Central memory CD8-positive, alpha-beta T cell (primary cell): ENCODE measurements at regions not wholly inside any gene's neighbourhood (a gene's known extent, or its start where the extent isn't known, plus 50 kb on each side); places are given as distances from the start of the nearest gene placed in this dataset.

Source experiments
- ATAC-seq: fragments of 150-1000 bp; cut with Tn5 transposase; replicated peaks from 2 replicates; pipeline ENCODE4 v1.10.0; 2022; ENCODE audit warnings: mild to moderate bottlenecking, moderate FRiP score, moderate number of reproducible peaks; ENCODE audit not compliant: poor library complexity, severe bottlenecking; ENCODE audit errors: extremely low read depth
- DNase-seq, 2 donors: peaks; one replicate each; pipeline ENCODE4 v3.0.0; 2021; ENCODE audit warnings: low spot score in 2 of 2
- H3K27ac Mint-ChIP-seq: one replicate; pipeline ENCODE4 v1.8.0; 2022; ENCODE audit warnings: low read depth, mild to moderate bottlenecking, moderate library complexity, mixed read lengths
- H3K27me3 Mint-ChIP-seq: one replicate; pipeline ENCODE4 v1.8.0; 2022; ENCODE audit warnings: mixed read lengths
- H3K36me3 Mint-ChIP-seq: one replicate; pipeline ENCODE4 v1.8.0; 2022; ENCODE audit warnings: mild to moderate bottlenecking, moderate library complexity, mixed read lengths; ENCODE audit not compliant: insufficient read depth
- H3K4me1 Mint-ChIP-seq: one replicate; pipeline ENCODE4 v1.8.0; 2022; ENCODE audit warnings: mixed read lengths
- H3K4me3 Mint-ChIP-seq: one replicate; pipeline ENCODE4 v1.8.0; 2022; ENCODE audit warnings: mild to moderate bottlenecking, moderate library complexity, mixed read lengths
- H3K9me3 Mint-ChIP-seq: one replicate; pipeline ENCODE4 v1.8.0; 2022; ENCODE audit warnings: mixed read lengths

DNA sequence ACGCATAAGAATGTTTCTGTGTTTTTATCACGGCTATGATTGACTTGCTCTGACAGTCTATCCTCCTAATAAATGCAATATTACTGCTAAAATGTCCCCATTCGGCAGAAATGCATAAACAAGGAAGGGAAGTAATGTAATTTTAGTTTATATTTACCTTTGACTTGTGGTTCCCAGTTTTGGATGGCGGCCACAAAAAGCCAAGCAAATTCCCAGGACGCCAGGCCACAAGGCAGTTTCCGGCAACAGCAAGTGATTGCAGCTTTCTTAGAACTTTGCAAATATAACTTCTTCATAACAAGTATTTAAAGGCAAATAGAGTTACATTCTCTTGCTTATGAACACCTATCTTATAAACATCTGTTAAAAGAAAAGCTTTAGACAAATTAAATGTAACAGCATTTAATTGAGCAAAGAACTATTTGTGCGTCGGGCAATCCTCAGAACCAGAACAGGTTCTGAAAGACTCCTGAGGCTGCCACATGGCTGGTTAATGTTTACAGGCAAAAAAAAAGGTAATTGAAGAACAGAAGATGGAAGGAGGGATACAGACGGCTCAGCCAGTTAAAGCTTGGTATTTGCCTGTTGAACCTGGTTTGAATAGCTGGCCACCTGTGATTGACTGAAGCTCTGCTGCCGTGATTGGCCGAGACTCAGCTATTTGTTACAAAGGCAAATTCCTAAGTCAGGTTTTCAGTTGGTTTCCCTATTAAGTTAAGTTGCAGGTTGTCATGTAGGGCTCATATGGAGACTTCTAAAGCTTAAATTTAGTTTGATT, 80.8 kb downstream of the C21orf91 start:
- no peaks in the 10 kb centered on the region for H3K4me1 Mint-ChIP-seq
- no peaks in the 10 kb centered on the region for H3K36me3 Mint-ChIP-seq
- no peaks in the 10 kb centered on the region for H3K27me3 Mint-ChIP-seq
- H3K9me3 Mint-ChIP-seq: no peaks in the 10 kb centered on the region
- DNase-seq (no peak), ATAC-seq (no peak)
- no peak overlapping the region for H3K4me3 Mint-ChIP-seq
- H3K27ac Mint-ChIP-seq: no peak overlapping the region

DNA sequence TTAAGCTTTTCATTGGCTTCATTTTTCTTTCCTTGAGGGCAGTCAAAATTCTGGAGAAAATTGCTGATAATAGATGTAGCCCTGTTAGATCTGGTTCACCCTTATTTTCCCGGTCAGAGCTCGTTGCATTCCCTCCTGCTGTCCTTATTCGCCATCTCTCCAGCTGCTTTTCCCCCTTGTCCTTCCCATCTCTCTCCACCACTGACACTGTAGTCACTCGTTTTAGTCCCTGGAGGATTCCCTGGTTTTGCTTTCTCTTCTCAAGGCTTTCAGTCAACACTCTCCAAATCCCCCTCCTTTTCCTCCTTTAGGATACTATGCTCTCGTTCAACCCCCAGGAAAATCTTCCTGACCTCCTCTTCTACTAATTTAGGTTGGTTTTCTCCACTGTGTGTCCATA, 83.1 kb downstream of the C21orf91 start:
- DNase-seq: no peak
- Mint-ChIP-seq H3K4me3 (no peak overlapping the region), H3K9me3 (no peaks in the 10 kb centered on the region), H3K27ac (no peak overlapping the region), H3K4me1 (no peaks in the 10 kb centered on the region), H3K27me3 (no peaks in the 10 kb centered on the region), H3K36me3 (no peaks in the 10 kb centered on the region)
- ATAC-seq: no peak

DNA sequence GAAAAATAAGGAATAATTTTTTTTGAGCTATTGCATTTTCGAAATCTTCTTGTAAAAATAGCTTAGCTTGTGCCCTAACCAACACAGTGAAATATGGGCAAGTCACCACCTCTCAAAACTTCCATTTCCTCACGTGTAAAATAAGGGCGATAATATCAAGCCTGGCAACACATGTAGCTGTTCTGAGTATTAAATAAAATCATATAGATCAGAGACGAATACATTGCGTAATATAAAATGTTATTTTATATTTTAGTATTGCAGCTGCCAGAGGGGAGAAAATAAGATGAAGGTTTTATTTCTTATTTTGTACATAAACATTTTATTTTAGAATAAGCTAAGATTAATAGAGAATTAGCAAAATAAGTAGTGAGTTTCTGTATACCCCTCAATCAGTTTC, 85.9 kb downstream of the C21orf91 start:
- ATAC-seq (no peak), DNase-seq (no peak)
- H3K9me3 Mint-ChIP-seq: no peaks in the 10 kb centered on the region
- H3K27ac Mint-ChIP-seq: no peak overlapping the region
- H3K36me3 Mint-ChIP-seq: no peaks in the 10 kb centered on the region
- H3K27me3 Mint-ChIP-seq: no peaks in the 10 kb centered on the region
- no peaks in the 10 kb centered on the region for H3K4me1 Mint-ChIP-seq
- no peak overlapping the region for H3K4me3 Mint-ChIP-seq

DNA sequence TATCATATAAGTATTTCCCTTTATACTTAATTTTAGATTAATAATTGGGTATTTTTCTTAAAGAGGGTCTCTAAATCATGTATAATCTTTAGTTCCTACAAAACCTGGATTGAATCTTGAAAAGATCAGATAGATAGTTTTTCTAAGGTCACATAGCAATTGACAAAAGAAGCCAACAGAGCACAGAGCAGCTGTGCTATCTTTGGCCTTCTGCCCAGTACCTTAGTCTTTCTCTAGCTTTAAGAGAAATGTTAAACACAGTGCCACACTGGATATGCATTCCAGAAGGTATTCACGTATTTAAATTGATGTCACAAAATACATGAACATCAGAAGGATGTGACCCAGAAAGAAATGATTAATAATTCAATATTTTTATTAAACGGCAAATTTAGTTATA, 86.8 kb downstream of the C21orf91 start:
- H3K27me3 Mint-ChIP-seq: no peaks in the 10 kb centered on the region
- ATAC-seq (no peak), DNase-seq (no peak)
- H3K4me1 Mint-ChIP-seq: no peaks in the 10 kb centered on the region
- H3K9me3 Mint-ChIP-seq: no peaks in the 10 kb centered on the region
- no peaks in the 10 kb centered on the region for H3K36me3 Mint-ChIP-seq
- no peak overlapping the region for H3K4me3 Mint-ChIP-seq
- H3K27ac Mint-ChIP-seq: no peak overlapping the region

DNA sequence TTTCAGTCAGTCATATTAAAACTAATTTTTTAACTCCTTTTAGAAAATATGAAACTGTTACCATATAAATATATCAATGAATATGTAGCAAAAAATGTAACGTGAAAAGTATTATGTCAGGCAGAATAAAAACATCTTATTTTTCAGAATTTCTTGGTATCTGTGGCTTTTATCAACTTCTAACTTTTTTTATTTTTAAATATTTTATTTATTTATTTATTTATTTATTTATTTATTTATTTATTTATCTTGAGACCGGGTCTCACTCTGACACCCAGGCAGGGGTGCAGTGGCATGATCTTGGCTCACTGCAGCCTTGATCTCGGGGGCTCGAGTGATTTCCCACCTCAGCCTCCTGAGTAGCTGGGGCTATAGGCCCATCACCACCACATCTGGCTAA, 87.6 kb downstream of the C21orf91 start:
- Mint-ChIP-seq H3K4me3 (no peak overlapping the region), H3K9me3 (no peaks in the 10 kb centered on the region), H3K4me1 (no peaks in the 10 kb centered on the region), H3K27me3 (no peaks in the 10 kb centered on the region), H3K27ac (no peak overlapping the region), H3K36me3 (no peaks in the 10 kb centered on the region)
- no peak for ATAC-seq
- no peak for DNase-seq

DNA sequence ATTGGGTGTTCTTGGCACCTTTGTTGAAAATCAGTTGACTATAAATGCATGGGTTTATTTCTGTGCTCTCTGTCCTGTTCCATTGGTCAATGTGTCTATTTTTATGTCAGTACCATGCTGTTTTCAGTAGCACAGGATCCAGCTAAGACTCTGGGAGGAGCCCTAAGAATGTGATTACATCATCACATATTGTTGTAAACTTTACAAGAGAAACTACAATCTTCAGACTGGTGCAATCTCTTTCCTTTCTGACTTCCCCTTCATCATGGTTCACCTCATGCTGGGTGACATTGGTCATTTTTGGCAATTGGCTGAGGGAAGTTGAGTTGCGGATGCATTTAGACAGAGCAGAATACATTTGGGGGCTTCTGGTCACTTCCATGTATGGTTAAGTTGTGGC, 88.4 kb downstream of the C21orf91 start:
- Mint-ChIP-seq H3K36me3 (no peaks in the 10 kb centered on the region), H3K9me3 (no peaks in the 10 kb centered on the region), H3K4me3 (no peak overlapping the region), H3K4me1 (no peaks in the 10 kb centered on the region), H3K27ac (no peak overlapping the region), H3K27me3 (no peaks in the 10 kb centered on the region)
- DNase-seq (no peak), ATAC-seq (no peak)

DNA sequence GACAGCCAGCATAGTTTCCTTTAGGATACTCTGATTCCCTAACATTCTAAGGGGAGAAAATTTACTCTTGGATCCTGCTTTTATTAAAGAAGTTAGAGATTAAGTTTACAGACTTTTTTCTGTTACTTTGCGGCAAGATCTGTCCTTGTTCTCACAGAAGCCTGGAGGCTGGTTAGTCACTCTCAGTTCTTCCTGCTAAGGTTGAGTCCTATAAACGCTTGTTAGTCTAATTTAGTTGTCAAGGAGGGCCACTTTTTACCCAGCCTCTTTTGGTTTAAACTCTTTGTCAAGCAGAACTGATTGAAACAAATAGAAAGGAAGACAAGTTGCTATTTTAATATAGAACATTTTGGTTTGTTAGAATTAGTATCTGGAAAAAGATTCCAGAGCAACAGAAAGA, 89.7 kb downstream of the C21orf91 start:
- DNase-seq: no peak
- Mint-ChIP-seq H3K27ac (no peak overlapping the region), H3K4me3 (no peak overlapping the region), H3K4me1 (no peaks in the 10 kb centered on the region), H3K27me3 (no peaks in the 10 kb centered on the region), H3K9me3 (no peaks in the 10 kb centered on the region), H3K36me3 (no peaks in the 10 kb centered on the region)
- ATAC-seq: no peak

DNA sequence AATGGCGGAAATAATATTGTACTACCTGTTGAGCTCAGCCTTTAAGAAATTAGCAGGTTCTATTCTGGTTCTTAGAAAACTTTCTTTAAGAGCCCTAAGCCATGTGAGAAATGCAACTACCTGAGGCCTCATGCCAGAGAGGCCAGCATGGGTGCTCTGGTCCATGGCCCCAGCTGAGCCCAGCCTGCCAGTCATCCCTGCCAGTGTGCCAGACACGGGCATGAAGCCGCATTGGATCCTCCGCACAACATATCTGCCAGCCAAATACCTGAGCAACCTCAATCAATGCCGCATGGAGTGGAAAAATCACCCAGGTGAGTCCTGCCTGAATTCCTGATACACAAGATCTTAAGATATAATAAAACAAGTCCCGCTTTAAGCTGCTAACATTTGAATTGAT, 91.8 kb downstream of the C21orf91 start:
- no peak overlapping the region for H3K27ac Mint-ChIP-seq
- no peaks in the 10 kb centered on the region for H3K9me3 Mint-ChIP-seq
- H3K36me3 Mint-ChIP-seq: no peaks in the 10 kb centered on the region
- H3K27me3 Mint-ChIP-seq: no peaks in the 10 kb centered on the region
- H3K4me1 Mint-ChIP-seq: no peaks in the 10 kb centered on the region
- no peak overlapping the region for H3K4me3 Mint-ChIP-seq
- no peak for ATAC-seq
- DNase-seq: no peak

DNA sequence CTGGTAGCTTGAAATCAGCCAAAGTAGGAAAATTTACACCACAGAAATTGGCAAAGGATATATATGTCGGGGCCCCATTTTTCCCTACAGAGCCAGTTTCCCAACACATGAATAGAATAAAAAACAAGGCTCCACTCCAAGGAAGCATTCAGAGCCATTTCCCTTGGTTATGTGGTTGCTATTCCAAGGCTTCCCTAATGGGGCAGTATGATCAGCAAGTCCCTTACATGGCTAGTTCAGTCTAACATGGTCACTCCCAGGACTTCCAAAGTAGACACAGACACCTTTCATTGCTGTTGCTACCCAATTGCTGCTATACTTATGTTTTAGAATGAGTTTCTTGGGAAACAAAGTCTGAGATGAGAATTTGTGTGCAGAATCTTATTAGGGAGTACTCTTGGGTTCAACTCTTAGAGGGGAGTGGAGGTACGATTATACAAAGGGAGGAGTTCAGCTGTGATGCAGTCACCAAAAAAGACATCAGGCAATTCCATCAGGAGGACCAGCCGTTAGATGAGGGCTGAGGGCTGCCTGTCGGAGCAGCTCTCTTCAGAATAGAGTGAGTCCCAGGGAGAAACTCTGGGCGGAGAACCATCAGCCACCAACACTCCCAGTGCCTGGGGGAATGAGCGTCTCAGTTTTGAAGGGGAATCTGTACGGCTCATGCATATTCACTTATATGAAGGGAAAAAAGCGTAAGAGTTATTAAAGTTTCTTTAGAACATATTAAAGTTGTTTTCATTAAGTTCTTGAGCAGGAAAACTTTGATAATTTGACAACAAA, 92.9 kb downstream of the C21orf91 start:
- Mint-ChIP-seq H3K27ac (no peak overlapping the region), H3K9me3 (no peaks in the 10 kb centered on the region), H3K36me3 (no peaks in the 10 kb centered on the region), H3K4me3 (no peak overlapping the region), H3K27me3 (no peaks in the 10 kb centered on the region), H3K4me1 (no peaks in the 10 kb centered on the region)
- ATAC-seq (no peak), DNase-seq (no peak)

DNA sequence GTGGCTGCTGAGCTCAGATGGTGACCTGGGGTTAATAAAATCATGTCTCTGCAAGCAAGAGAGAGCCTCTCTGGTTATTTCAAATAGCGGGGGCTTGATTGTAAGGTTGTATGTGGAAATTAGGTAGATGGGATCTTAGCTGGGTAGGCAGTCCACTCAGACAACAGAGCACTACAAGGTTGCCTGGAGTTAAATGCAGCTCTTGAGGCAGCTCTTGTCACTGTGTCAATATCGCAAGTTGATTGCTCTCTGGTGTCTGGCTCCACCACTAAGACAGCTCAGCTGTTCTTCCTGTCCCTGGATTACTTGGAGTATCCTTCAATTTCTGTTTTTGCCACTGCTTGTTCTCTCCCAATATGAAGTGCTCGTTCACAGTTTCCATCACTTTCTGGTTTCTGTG, 93.8 kb downstream of the C21orf91 start:
- no peak overlapping the region for H3K27ac Mint-ChIP-seq
- ATAC-seq (no peak), DNase-seq (no peak)
- no peak overlapping the region for H3K4me3 Mint-ChIP-seq
- no peaks in the 10 kb centered on the region for H3K27me3 Mint-ChIP-seq
- no peaks in the 10 kb centered on the region for H3K36me3 Mint-ChIP-seq
- H3K4me1 Mint-ChIP-seq: no peaks in the 10 kb centered on the region
- H3K9me3 Mint-ChIP-seq: no peaks in the 10 kb centered on the region

DNA sequence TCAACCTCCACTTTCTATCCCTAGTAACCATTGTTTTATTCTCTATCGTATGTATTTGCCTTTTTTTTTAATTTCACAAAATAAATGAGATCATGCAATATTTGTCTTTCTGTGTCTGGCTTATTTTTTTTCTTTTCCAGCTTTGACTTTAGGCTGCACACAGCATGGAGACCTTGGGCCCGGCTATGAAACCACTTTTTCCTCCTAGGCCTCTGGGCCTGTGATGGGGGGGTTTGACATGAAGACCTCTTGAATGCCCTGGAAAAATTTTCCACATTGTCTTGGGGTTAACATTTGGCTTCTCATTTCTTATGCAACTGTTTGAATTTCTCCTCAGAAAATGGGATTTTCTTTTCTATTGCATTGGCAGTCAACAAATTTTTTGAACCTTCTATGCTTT, 100.2 kb upstream of the BTG3 start:
- Mint-ChIP-seq H3K36me3 (no peaks in the 10 kb centered on the region), H3K27me3 (no peaks in the 10 kb centered on the region), H3K4me3 (no peak overlapping the region), H3K4me1 (peaks cover 11% of the 10 kb centered on the region), H3K27ac (no peak overlapping the region), H3K9me3 (peaks cover 6% of the 10 kb centered on the region)
- DNase-seq: no peak
- no peak for ATAC-seq

DNA sequence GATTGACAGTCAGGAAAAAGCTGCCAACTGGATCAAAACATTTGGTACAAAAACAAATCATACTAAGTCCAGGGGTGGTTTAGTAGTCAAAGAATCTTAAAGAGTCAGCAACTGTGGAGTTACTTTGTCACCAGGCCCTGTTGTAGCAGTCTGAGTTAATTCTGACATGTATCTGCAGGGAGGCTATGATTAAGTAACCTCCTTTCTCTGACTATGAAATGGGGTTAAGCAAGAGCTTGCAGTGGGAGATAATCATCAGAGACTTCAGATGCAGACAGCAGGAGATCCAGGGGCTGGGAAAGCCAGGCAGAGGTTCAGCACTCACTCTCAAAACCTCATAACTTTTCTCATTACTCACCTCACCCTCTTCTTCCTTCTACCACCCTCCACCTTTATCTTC, 99.2 kb upstream of the BTG3 start:
- H3K4me1 Mint-ChIP-seq: peaks cover 11% of the 10 kb centered on the region

DNA sequence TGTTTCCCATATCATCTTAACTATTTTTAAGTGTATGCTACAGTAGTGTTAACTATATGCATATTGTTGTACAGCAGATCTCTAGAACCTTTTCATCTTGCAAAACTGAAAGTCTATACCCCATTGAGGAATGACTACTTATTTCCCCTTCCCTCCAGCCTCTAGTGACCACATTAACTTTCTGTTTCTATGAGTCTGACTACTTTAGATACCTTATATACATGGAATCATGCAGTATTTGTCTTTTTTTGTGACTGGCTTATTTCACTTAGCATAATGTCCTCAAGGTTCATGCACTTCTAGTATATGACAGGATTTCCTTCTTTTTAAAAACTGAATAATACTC, 96.5 kb upstream of the BTG3 start:
- ATAC-seq (no peak), DNase-seq (no peak)
- Mint-ChIP-seq H3K27ac (no peak overlapping the region), H3K27me3 (no peaks in the 10 kb centered on the region), H3K4me1 (peaks cover 11% of the 10 kb centered on the region), H3K4me3 (no peak overlapping the region), H3K9me3 (peaks cover 6% of the 10 kb centered on the region), H3K36me3 (no peaks in the 10 kb centered on the region)

More for the DNA sequence above, 99.2 kb upstream of the BTG3 start:
- no peak overlapping the region for H3K4me3 Mint-ChIP-seq
- H3K27ac Mint-ChIP-seq: no peak overlapping the region
- peaks cover 6% of the 10 kb centered on the region for H3K9me3 Mint-ChIP-seq
- DNase-seq (no peak), ATAC-seq (no peak)
- H3K27me3 Mint-ChIP-seq: no peaks in the 10 kb centered on the region
- H3K36me3 Mint-ChIP-seq: no peaks in the 10 kb centered on the region
